ENCODE measurements at regions not wholly inside any gene's neighbourhood (a gene's known extent, or its start where the extent isn't known, plus 50 kb on each side); places are given as distances from the start of the nearest gene placed in this dataset.
A peak's percentile ranks its signal among the peaks of the same experiment; 100 is the strongest.
"Not testable (repeated sequence)": the region's sequence is repeated elsewhere in the genome, so short reads cannot be mapped to it uniquely, and the experiment has no call there.

DNA sequence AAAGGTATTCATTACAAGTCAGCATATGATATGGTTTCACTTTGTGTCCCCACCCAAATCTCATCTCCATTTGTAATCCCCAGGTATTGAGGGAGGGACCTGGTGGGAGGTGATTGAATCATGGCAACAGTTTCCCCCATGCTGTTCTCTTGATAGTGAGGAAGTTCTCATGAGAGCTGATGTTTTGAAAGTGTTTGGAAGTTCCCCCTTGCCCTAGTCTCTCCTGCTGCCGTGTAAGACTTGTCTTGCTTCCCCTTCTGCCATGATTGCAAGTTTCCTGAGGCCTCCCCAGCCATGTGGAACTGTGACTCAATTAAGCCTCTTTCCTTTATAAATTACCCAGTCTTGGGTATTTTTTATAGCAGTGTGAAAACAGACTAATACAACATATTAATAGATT is 213.7 kb upstream of the ADRA1D start:
- H3K4me1 ChIP-seq (ENCODE audit: control insufficient read depth in 2 of 2, insufficient read depth in 2 of 2, low read length in 2 of 2); H3K4me3 ChIP-seq (ENCODE audit: low read length in 2 of 2); DNase-seq (ENCODE audit: low read depth in 6 of 9, low spot score in 9 of 9); H3K27ac ChIP-seq (ENCODE audit: low read depth in 1 of 2, low read length in 1 of 2); H3K27me3 ChIP-seq (ENCODE audit: control insufficient read depth in 2 of 2, insufficient read depth in 1 of 2, low read length in 1 of 2); H3K9me3 ChIP-seq (ENCODE audit: control insufficient read depth in 2 of 2, insufficient read depth in 1 of 2, low read length in 1 of 2); H3K36me3 ChIP-seq (ENCODE audit: control insufficient read depth in 2 of 2, insufficient read depth in 2 of 2, low read length in 1 of 2): not testable (repeated sequence)
- WGBS = 49% methylated on average over 1 of the region's 1 CpG

DNA sequence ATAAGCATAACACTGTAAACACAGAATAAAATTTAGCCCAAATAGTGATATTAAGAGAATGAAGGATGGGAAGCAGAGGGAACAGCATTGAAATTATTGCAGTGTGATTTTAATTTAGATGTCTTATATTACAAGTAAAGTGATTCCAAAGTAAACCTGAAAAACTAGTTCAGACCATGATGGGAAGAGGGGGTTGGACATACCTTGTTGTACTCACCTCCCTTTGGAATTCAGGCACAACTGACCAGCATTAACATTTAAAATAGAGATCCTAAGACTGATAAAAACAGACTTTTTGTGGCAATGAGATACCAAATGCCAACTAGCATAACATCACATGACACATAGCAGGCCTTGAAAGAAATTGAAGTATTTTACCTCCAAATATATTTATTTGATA is 210.0 kb upstream of the ADRA1D start:
- no peaks in the 10 kb centered on the region for H3K27me3 ChIP-seq (ENCODE audit: control insufficient read depth in 2 of 2, insufficient read depth in 1 of 2, low read length in 1 of 2)
- no peak overlapping the region for H3K27ac ChIP-seq (ENCODE audit: low read depth in 1 of 2, low read length in 1 of 2)
- no peak for DNase-seq (ENCODE audit: low read depth in 6 of 9, low spot score in 9 of 9)
- no peaks in the 10 kb centered on the region for H3K9me3 ChIP-seq (ENCODE audit: control insufficient read depth in 2 of 2, insufficient read depth in 1 of 2, low read length in 1 of 2)
- no peak overlapping the region for H3K4me3 ChIP-seq (ENCODE audit: low read length in 2 of 2)
- H3K4me1 ChIP-seq (ENCODE audit: control insufficient read depth in 2 of 2, insufficient read depth in 2 of 2, low read length in 2 of 2) = no peaks in the 10 kb centered on the region
- no peaks in the 10 kb centered on the region for H3K36me3 ChIP-seq (ENCODE audit: control insufficient read depth in 2 of 2, insufficient read depth in 2 of 2, low read length in 1 of 2)

GRCh38 chr20:4457566-4458543 is 208.8 kb upstream of the ADRA1D start:
- H3K4me1 ChIP-seq (ENCODE audit: control insufficient read depth in 2 of 2, insufficient read depth in 2 of 2, low read length in 2 of 2) = no peaks in the 10 kb centered on the region
- 93% methylated on average over 2 of the region's 2 CpGs for WGBS
- H3K9me3 ChIP-seq (ENCODE audit: control insufficient read depth in 2 of 2, insufficient read depth in 1 of 2, low read length in 1 of 2) = no peaks in the 10 kb centered on the region
- no peaks in the 10 kb centered on the region for H3K27me3 ChIP-seq (ENCODE audit: control insufficient read depth in 2 of 2, insufficient read depth in 1 of 2, low read length in 1 of 2)
- no peaks in the 10 kb centered on the region for H3K36me3 ChIP-seq (ENCODE audit: control insufficient read depth in 2 of 2, insufficient read depth in 2 of 2, low read length in 1 of 2)
- no peak for DNase-seq (ENCODE audit: low read depth in 6 of 9, low spot score in 9 of 9)
- no peak overlapping the region for H3K27ac ChIP-seq (ENCODE audit: low read depth in 1 of 2, low read length in 1 of 2)
- no peak overlapping the region for H3K4me3 ChIP-seq (ENCODE audit: low read length in 2 of 2)

- Histone ChIP-seq H3K4me3 (ENCODE audit: low read length in 2 of 2) (no peak overlapping the region), H3K36me3 (ENCODE audit: control insufficient read depth in 2 of 2, insufficient read depth in 2 of 2, low read length in 1 of 2) (no peaks in the 10 kb centered on the region), H3K9me3 (ENCODE audit: control insufficient read depth in 2 of 2, insufficient read depth in 1 of 2, low read length in 1 of 2) (no peaks in the 10 kb centered on the region), H3K27me3 (ENCODE audit: control insufficient read depth in 2 of 2, insufficient read depth in 1 of 2, low read length in 1 of 2) (no peaks in the 10 kb centered on the region), H3K4me1 (ENCODE audit: control insufficient read depth in 2 of 2, insufficient read depth in 2 of 2, low read length in 2 of 2) (no peaks in the 10 kb centered on the region), H3K27ac (ENCODE audit: low read depth in 1 of 2, low read length in 1 of 2) (no peak overlapping the region)
- DNase-seq (ENCODE audit: low read depth in 6 of 9, low spot score in 9 of 9) = no peak
- WGBS = 87% methylated on average over 4 of the region's 4 CpGs
Observed at GRCh38 chr20:4455996-4456395, 206.9 kb upstream of the ADRA1D start.

GRCh38 chr20:4455301-4455701 is 206.2 kb upstream of the ADRA1D start:
- H3K9me3 ChIP-seq (ENCODE audit: control insufficient read depth in 2 of 2, insufficient read depth in 1 of 2, low read length in 1 of 2) = no peaks in the 10 kb centered on the region
- H3K36me3 ChIP-seq (ENCODE audit: control insufficient read depth in 2 of 2, insufficient read depth in 2 of 2, low read length in 1 of 2) = no peaks in the 10 kb centered on the region
- no peaks in the 10 kb centered on the region for H3K27me3 ChIP-seq (ENCODE audit: control insufficient read depth in 2 of 2, insufficient read depth in 1 of 2, low read length in 1 of 2)
- no peak for DNase-seq (ENCODE audit: low read depth in 6 of 9, low spot score in 9 of 9)
- H3K4me1 ChIP-seq (ENCODE audit: control insufficient read depth in 2 of 2, insufficient read depth in 2 of 2, low read length in 2 of 2) = no peaks in the 10 kb centered on the region
- 95% methylated on average over 1 of the region's 1 CpG for WGBS
- no peak overlapping the region for H3K27ac ChIP-seq (ENCODE audit: low read depth in 1 of 2, low read length in 1 of 2)
- no peak overlapping the region for H3K4me3 ChIP-seq (ENCODE audit: low read length in 2 of 2)

- 66% methylated on average over 4 of the region's 4 CpGs for WGBS
- no peak overlapping the region for H3K4me3 ChIP-seq (ENCODE audit: low read length in 2 of 2)
- H3K27me3 ChIP-seq (ENCODE audit: control insufficient read depth in 2 of 2, insufficient read depth in 1 of 2, low read length in 1 of 2) = no peaks in the 10 kb centered on the region
- no peak for DNase-seq (ENCODE audit: low read depth in 6 of 9, low spot score in 9 of 9)
- H3K36me3 ChIP-seq (ENCODE audit: control insufficient read depth in 2 of 2, insufficient read depth in 2 of 2, low read length in 1 of 2) = no peaks in the 10 kb centered on the region
- H3K4me1 ChIP-seq (ENCODE audit: control insufficient read depth in 2 of 2, insufficient read depth in 2 of 2, low read length in 2 of 2) = no peaks in the 10 kb centered on the region
- H3K27ac ChIP-seq (ENCODE audit: low read depth in 1 of 2, low read length in 1 of 2) = no peak overlapping the region
- no peaks in the 10 kb centered on the region for H3K9me3 ChIP-seq (ENCODE audit: control insufficient read depth in 2 of 2, insufficient read depth in 1 of 2, low read length in 1 of 2)
Observed at GRCh38 chr20:4454111-4454510, 205.0 kb upstream of the ADRA1D start.

- no peaks in the 10 kb centered on the region for H3K36me3 ChIP-seq (ENCODE audit: control insufficient read depth in 2 of 2, insufficient read depth in 2 of 2, low read length in 1 of 2)
- H3K9me3 ChIP-seq (ENCODE audit: control insufficient read depth in 2 of 2, insufficient read depth in 1 of 2, low read length in 1 of 2) = no peaks in the 10 kb centered on the region
- H3K27ac ChIP-seq (ENCODE audit: low read depth in 1 of 2, low read length in 1 of 2) = no peak overlapping the region
- H3K27me3 ChIP-seq (ENCODE audit: control insufficient read depth in 2 of 2, insufficient read depth in 1 of 2, low read length in 1 of 2) = no peaks in the 10 kb centered on the region
- H3K4me3 ChIP-seq (ENCODE audit: low read length in 2 of 2) = no peak overlapping the region
- 98% methylated on average over 1 of the region's 1 CpG for WGBS
- DNase-seq (ENCODE audit: low read depth in 6 of 9, low spot score in 9 of 9) = no peak
- no peaks in the 10 kb centered on the region for H3K4me1 ChIP-seq (ENCODE audit: control insufficient read depth in 2 of 2, insufficient read depth in 2 of 2, low read length in 2 of 2)
Observed at GRCh38 chr20:4453359-4453758, 204.3 kb upstream of the ADRA1D start.

GRCh38 chr20:4451487-4452081 is 202.5 kb upstream of the ADRA1D start:
- H3K9me3 ChIP-seq (ENCODE audit: control insufficient read depth in 2 of 2, insufficient read depth in 1 of 2, low read length in 1 of 2) = no peaks in the 10 kb centered on the region
- DNase-seq (ENCODE audit: low read depth in 6 of 9, low spot score in 9 of 9) = no peak
- H3K27ac ChIP-seq (ENCODE audit: low read depth in 1 of 2, low read length in 1 of 2) = no peak overlapping the region
- no peaks in the 10 kb centered on the region for H3K27me3 ChIP-seq (ENCODE audit: control insufficient read depth in 2 of 2, insufficient read depth in 1 of 2, low read length in 1 of 2)
- no peaks in the 10 kb centered on the region for H3K36me3 ChIP-seq (ENCODE audit: control insufficient read depth in 2 of 2, insufficient read depth in 2 of 2, low read length in 1 of 2)
- 66% methylated on average over 2 of the region's 2 CpGs for WGBS
- H3K4me3 ChIP-seq (ENCODE audit: low read length in 2 of 2) = no peak overlapping the region
- no peaks in the 10 kb centered on the region for H3K4me1 ChIP-seq (ENCODE audit: control insufficient read depth in 2 of 2, insufficient read depth in 2 of 2, low read length in 2 of 2)

DNA sequence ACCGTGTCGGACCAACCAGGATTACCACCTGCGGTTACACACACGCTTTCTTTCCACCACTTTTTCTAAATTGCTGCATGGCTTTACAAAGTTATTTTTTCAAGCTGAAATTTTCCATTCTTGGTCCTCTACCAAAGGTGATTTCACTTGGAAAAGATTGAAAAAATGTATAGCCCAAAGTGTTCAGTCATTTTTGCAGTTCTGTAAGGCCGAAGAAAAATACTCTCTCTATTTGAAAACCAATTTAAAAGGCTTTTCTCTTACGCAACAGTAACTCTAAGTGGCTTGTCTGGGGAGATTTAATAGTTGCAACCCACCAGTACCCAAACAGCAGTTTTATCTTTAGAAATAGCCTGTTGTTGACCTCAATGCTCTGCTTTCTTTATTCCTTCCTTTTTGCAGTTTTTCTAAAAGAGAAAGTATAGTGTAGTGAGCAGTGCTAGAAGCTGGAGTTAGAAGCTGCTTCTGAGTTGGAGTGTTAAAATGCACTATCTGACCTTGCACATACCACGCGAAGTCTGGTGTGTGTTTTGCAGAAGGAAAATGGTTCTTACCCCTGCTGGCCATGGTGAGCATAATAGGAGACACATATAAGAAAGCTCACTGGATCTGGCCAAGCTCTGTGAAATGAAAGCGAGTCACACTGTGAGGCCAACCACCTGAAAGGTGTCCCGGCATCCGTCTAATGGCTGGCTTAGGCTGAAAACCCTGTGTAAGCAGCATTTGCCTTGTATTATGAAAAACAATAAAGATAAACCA is 201.0 kb upstream of the ADRA1D start:
- Histone ChIP-seq H3K4me3 (ENCODE audit: low read length in 2 of 2) (no peak overlapping the region), H3K4me1 (ENCODE audit: control insufficient read depth in 2 of 2, insufficient read depth in 2 of 2, low read length in 2 of 2) (no peaks in the 10 kb centered on the region), H3K27me3 (ENCODE audit: control insufficient read depth in 2 of 2, insufficient read depth in 1 of 2, low read length in 1 of 2) (no peaks in the 10 kb centered on the region), H3K27ac (ENCODE audit: low read depth in 1 of 2, low read length in 1 of 2) (no peak overlapping the region), H3K36me3 (ENCODE audit: control insufficient read depth in 2 of 2, insufficient read depth in 2 of 2, low read length in 1 of 2) (no peaks in the 10 kb centered on the region), H3K9me3 (ENCODE audit: control insufficient read depth in 2 of 2, insufficient read depth in 1 of 2, low read length in 1 of 2) (no peaks in the 10 kb centered on the region)
- DNase-seq (ENCODE audit: low read depth in 6 of 9, low spot score in 9 of 9) = peak in 1 of 9 donors; percentile 2
- 91% methylated on average over 11 of the region's 11 CpGs for WGBS
